ENCODE measurements at regions not wholly inside any gene's neighbourhood (a gene's known extent, or its start where the extent isn't known, plus 50 kb on each side); places are given as distances from the start of the nearest gene placed in this dataset.

- H3K9ac ChIP-seq (ENCODE audit: low read length in 3 of 3) = no peak overlapping the region
- FAIRE-seq (no peak), DNase-seq (no peak)
- peaks cover 0 to 1% (median 0%) of the 10 kb centered on the region in 3 donors for H3K9me3 ChIP-seq (ENCODE audit: control insufficient read depth in 2 of 3, insufficient read depth in 1 of 3, low read length in 3 of 3)
- intact Hi-C loops (cut with DNase I) = no loop called here
- no peak for TF ChIP-seq CTCF (IDR thresholded peaks at IDR 0.05; ENCODE audit: borderline replicate concordance, extremely low read depth, insufficient read depth)
- no peak overlapping the region for H3K27ac ChIP-seq (ENCODE audit: low read depth in 2 of 2, low read length in 2 of 2)
- no peak overlapping the region for H3K4me3 ChIP-seq (ENCODE audit: low read length in 3 of 3)
- no peaks in the 10 kb centered on the region for H3K36me3 ChIP-seq (ENCODE audit: control insufficient read depth in 2 of 3, insufficient read depth in 3 of 3, low read length in 3 of 3)
- no peaks in the 10 kb centered on the region for H3K27me3 ChIP-seq (ENCODE audit: control insufficient read depth, insufficient read depth, low read length)
- H3K4me1 ChIP-seq (ENCODE audit: control insufficient read depth in 2 of 3, insufficient read depth in 2 of 3, low read depth in 1 of 3, low read length in 3 of 3) = no peaks in the 10 kb centered on the region
These were observed 84.5 kb upstream of the ATXN3L start for GRCh38 chrX:13404364-13404763.

GRCh38 chrX:13401724-13402123 lies 81.9 kb upstream of the ATXN3L start:
- TF ChIP-seq CTCF (IDR thresholded peaks at IDR 0.05; ENCODE audit: borderline replicate concordance, extremely low read depth, insufficient read depth) = no peak
- Histone ChIP-seq H3K9me3 (ENCODE audit: control insufficient read depth in 2 of 3, insufficient read depth in 1 of 3, low read length in 3 of 3) (peaks cover 0 to 1% (median 0%) of the 10 kb centered on the region in 3 donors), H3K4me1 (ENCODE audit: control insufficient read depth in 2 of 3, insufficient read depth in 2 of 3, low read depth in 1 of 3, low read length in 3 of 3) (peaks cover 0 to 5% (median 0%) of the 10 kb centered on the region in 3 donors), H3K4me3 (ENCODE audit: low read length in 3 of 3) (no peak overlapping the region), H3K36me3 (ENCODE audit: control insufficient read depth in 2 of 3, insufficient read depth in 3 of 3, low read length in 3 of 3) (no peaks in the 10 kb centered on the region), H3K27ac (ENCODE audit: low read depth in 2 of 2, low read length in 2 of 2) (no peak overlapping the region), H3K27me3 (ENCODE audit: control insufficient read depth, insufficient read depth, low read length) (no peaks in the 10 kb centered on the region), H3K9ac (ENCODE audit: low read length in 3 of 3) (no peak overlapping the region)
- FAIRE-seq (no peak), DNase-seq (no peak)
- intact Hi-C loops (cut with DNase I) = no loop called here

- no peak overlapping the region for H3K9ac ChIP-seq (ENCODE audit: low read length in 3 of 3)
- H3K36me3 ChIP-seq (ENCODE audit: control insufficient read depth in 2 of 3, insufficient read depth in 3 of 3, low read length in 3 of 3) = no peaks in the 10 kb centered on the region
- no peak for FAIRE-seq
- intact Hi-C loops (cut with DNase I) = no loop called here
- H3K4me1 ChIP-seq (ENCODE audit: control insufficient read depth in 2 of 3, insufficient read depth in 2 of 3, low read depth in 1 of 3, low read length in 3 of 3) = peaks cover 0 to 5% (median 0%) of the 10 kb centered on the region in 3 donors
- no peak for DNase-seq
- no peak overlapping the region for H3K4me3 ChIP-seq (ENCODE audit: low read length in 3 of 3)
- peaks cover 0 to 1% (median 0%) of the 10 kb centered on the region in 3 donors for H3K9me3 ChIP-seq (ENCODE audit: control insufficient read depth in 2 of 3, insufficient read depth in 1 of 3, low read length in 3 of 3)
- no peak for TF ChIP-seq CTCF (IDR thresholded peaks at IDR 0.05; ENCODE audit: borderline replicate concordance, extremely low read depth, insufficient read depth)
- no peaks in the 10 kb centered on the region for H3K27me3 ChIP-seq (ENCODE audit: control insufficient read depth, insufficient read depth, low read length)
- H3K27ac ChIP-seq (ENCODE audit: low read depth in 2 of 2, low read length in 2 of 2) = no peak overlapping the region
These were observed 79.0 kb upstream of the ATXN3L start for GRCh38 chrX:13398839-13399238.
